ENCODE measurements at regions not wholly inside any gene's neighbourhood (a gene's known extent, or its start where the extent isn't known, plus 50 kb on each side); places are given as distances from the start of the nearest gene placed in this dataset.

- no peak for TF ChIP-seq CTCF (IDR thresholded peaks at IDR 0.05)
- no peak for TF ChIP-seq POLR2A (IDR thresholded peaks at IDR 0.05)
Observed at GRCh38 chr7:123319911-123320310, 120.1 kb upstream of the SLC13A1 start.

All from heart left ventricle (tissue), 13 donors.